HG03565 (cell line): ENCODE measurements at regions not wholly inside any gene's neighbourhood (a gene's known extent, or its start where the extent isn't known, plus 50 kb on each side); places are given as distances from the start of the nearest gene placed in this dataset.
"Not testable (repeated sequence)": the region's sequence is repeated elsewhere in the genome, so short reads cannot be mapped to it uniquely, and the experiment has no call there.

Experiments
- ATAC-seq: cut with Tn5 transposase; IDR thresholded peaks from one replicate; pipeline ENCODE4 v1.9.1; 2021; ENCODE audit warnings: mild to moderate bottlenecking, moderate library complexity; ENCODE audit not compliant: unreplicated experiment

DNA sequence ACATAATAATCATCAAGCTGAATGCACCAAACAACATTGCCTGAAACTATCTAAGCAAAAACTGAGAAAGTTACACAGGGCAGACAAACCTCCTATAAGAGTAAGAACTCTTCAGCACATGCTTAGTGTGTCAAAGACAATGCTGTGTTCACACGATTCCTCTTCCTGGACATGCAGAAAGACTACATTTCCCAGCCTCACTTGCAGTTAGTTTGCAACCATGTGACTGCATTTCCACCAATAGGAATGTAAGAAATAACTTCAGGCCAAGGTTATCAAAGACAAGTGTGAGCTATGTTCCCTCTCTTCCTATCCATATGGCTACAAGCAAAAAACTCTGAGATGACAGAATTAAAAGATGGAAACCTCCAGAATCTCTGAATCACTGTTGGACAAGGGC, 109.8 kb downstream of the OTOP1 start:
- ATAC-seq, result not testable (repeated sequence)

DNA sequence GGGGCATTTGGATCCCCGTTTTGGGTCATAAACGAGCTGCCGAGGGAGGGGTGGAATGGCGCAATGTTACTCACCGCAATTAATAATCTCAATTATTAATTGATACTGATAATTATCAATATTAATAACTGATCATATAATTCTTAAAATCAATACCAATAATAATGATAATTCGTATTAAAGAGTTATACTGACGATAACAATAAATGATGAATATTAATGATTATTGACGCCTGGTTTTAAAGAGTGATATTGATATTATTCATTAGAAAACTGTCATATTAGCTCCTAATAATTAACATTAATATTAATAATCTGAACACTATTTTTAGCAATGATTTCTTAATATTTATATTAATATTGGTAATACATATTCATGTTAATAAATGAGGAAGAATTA, 92.4 kb downstream of the OTOP1 start:
- ATAC-seq, result not testable (repeated sequence)

DNA sequence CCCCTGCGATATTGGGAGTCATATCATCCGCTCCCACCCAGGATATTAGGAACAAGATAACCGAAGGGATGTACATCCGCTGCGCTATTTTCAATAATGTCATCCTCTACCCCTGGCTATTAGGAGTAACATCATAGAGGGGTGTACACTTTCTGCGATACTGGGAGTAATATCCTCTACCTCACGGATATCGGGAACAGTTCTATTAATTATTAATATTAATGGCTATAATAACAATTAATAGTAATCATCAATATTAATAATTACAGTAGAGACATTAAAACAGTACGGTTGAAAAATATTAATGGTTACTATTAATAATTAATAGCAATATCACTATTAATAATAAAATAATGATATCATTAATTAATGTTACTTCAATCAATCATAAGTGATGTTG, 90.1 kb downstream of the OTOP1 start:
- not testable (repeated sequence) for ATAC-seq
